ENCODE measurements at regions not wholly inside any gene's neighbourhood (a gene's known extent, or its start where the extent isn't known, plus 50 kb on each side); places are given as distances from the start of the nearest gene placed in this dataset.

- TF ChIP-seq CTCF (IDR thresholded peaks at IDR 0.05; ENCODE audit: unreplicated experiment in 3 of 3) = no peak
- Mint-ChIP-seq H3K27ac (no peak overlapping the region), H3K36me3 (ENCODE audit: low read depth) (no peaks in the 10 kb centered on the region), H3K9me3 (no peaks in the 10 kb centered on the region), H3K4me3 (no peak overlapping the region), H3K4me1 (no peaks in the 10 kb centered on the region), H3K27me3 (ENCODE audit: low read depth) (no peaks in the 10 kb centered on the region)
Measured at GRCh38 chr18:62663731-62664336, 51.5 kb upstream of the PHLPP1 start.

- H3K4me1 Mint-ChIP-seq = no peaks in the 10 kb centered on the region
- no peak overlapping the region for H3K27ac Mint-ChIP-seq
- no peak overlapping the region for H3K4me3 Mint-ChIP-seq
- no peaks in the 10 kb centered on the region for H3K27me3 Mint-ChIP-seq (ENCODE audit: low read depth)
- H3K9me3 Mint-ChIP-seq = no peaks in the 10 kb centered on the region
- no peak for TF ChIP-seq CTCF (IDR thresholded peaks at IDR 0.05; ENCODE audit: unreplicated experiment in 3 of 3)
- no peaks in the 10 kb centered on the region for H3K36me3 Mint-ChIP-seq (ENCODE audit: low read depth)
Measured at GRCh38 chr18:62664414-62664813, 50.9 kb upstream of the PHLPP1 start.

GRCh38 chr18:62665188-62665587 lies 50.2 kb upstream of the PHLPP1 start:
- H3K27ac Mint-ChIP-seq = no peak overlapping the region
- no peaks in the 10 kb centered on the region for H3K36me3 Mint-ChIP-seq (ENCODE audit: low read depth)
- no peaks in the 10 kb centered on the region for H3K9me3 Mint-ChIP-seq
- H3K27me3 Mint-ChIP-seq (ENCODE audit: low read depth) = no peaks in the 10 kb centered on the region
- no peaks in the 10 kb centered on the region for H3K4me1 Mint-ChIP-seq
- no peak for TF ChIP-seq CTCF (IDR thresholded peaks at IDR 0.05; ENCODE audit: unreplicated experiment in 3 of 3)
- no peak overlapping the region for H3K4me3 Mint-ChIP-seq
